ENCODE measurements at regions not wholly inside any gene's neighbourhood (a gene's known extent, or its start where the extent isn't known, plus 50 kb on each side); places are given as distances from the start of the nearest gene placed in this dataset.

DNA sequence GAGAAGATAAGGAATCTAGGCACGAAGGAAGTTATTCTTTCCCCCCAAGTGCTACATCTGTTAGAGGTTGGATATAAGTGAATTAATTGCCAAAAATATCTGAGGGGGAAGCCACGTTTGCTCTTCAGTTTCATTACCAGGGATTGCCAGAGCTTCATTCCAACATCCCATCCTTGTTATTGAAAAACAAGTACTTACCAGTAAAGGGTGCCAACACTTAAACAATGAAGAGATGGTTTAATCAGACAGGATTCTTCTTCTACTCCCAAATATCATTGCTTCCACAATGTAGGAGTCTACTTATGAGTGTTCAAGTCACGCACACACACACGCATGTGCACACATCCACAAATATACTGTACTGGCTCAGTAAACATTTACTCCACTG is 312.4 kb downstream of the RPAP3 start:
- Histone ChIP-seq H3K27me3 (ENCODE audit: control insufficient read depth in 1 of 2, insufficient read depth in 2 of 2, low read length in 2 of 2) (no peaks in the 10 kb centered on the region; a peak in 1 of 5 replicates), H3K9me3 (ENCODE audit: low read length) (peaks cover 9% of the 10 kb centered on the region; the same call in 1 of the 2 replicates), H2AFZ (ENCODE audit: low read length) (no peak overlapping the region), H3K27ac (ENCODE audit: extremely low read length, insufficient read depth, low read length) (no peak overlapping the region), H3K4me2 (ENCODE audit: low read depth, low read length) (no peak overlapping the region), H3K36me3 (replicated peaks in 1 of 2; ENCODE audit: control insufficient read depth in 1 of 2, insufficient read depth in 2 of 2, low read length in 2 of 2) (no peaks in the 10 kb centered on the region), H3K9ac (ENCODE audit: insufficient read depth, low read depth, low read length) (no peak overlapping the region), H3K79me2 (ENCODE audit: insufficient read depth, low read length) (no peaks in the 10 kb centered on the region), H3K4me1 (ENCODE audit: insufficient read depth, low read length) (no peaks in the 10 kb centered on the region), H4K20me1 (ENCODE audit: insufficient read depth, low read length) (no peaks in the 10 kb centered on the region), H3K4me3 (replicated peaks in 1 of 3; ENCODE audit: insufficient read depth in 1 of 3, low read depth in 2 of 3, low read length in 3 of 3) (no peak overlapping the region)
- FAIRE-seq: no peak
- intact Hi-C loops (cut with micrococcal nuclease; ENCODE audit: unreplicated experiment) (no loop called here), in situ Hi-C loops (cut with HindIII; ENCODE audit: extremely low pct_ligation_motif_present, low pct_unique_long_range_greater_than_20kb) (no loop called here)
- no peak for ATAC-seq
- no TSS peak for BruUV-seq (replicated peaks)
- CTCF ChIA-PET (ENCODE audit: low intra/inter-chr PET ratio, low total read pairs): no interaction called here
- POLR2A ChIA-PET: no interaction called here
- 46% methylated on average over 4 of the region's 4 CpGs for WGBS (ENCODE audit: low lambda C conversion rate)
- no peak for DNase-seq (ENCODE audit: low spot score)
- no peak for TF ChIP-seq ZZZ3 (CRISPR knock-in tag; IDR thresholded peaks at IDR 0.05; ENCODE audit: borderline replicate concordance)
- TF ChIP-seq, protein P1, sequence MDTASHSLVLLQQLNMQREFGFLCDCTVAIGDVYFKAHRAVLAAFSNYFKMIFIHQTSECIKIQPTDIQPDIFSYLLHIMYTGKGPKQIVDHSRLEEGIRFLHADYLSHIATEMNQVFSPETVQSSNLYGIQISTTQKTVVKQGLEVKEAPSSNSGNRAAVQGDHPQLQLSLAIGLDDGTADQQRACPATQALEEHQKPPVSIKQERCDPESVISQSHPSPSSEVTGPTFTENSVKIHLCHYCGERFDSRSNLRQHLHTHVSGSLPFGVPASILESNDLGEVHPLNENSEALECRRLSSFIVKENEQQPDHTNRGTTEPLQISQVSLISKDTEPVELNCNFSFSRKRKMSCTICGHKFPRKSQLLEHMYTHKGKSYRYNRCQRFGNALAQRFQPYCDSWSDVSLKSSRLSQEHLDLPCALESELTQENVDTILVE (CRISPR knock-in tag; IDR thresholded peaks at IDR 0.05): no peak
- TF ChIP-seq TAF15 (IDR thresholded peaks at IDR 0.05; ENCODE audit: low read depth, low read length, poor library complexity, severe bottlenecking): no peak
- TF ChIP-seq ZNF788 (CRISPR knock-in tag; IDR thresholded peaks at IDR 0.05; ENCODE audit: borderline replicate concordance): no peak
- no peak for TF ChIP-seq ZNF234 (CRISPR knock-in tag; conservative IDR thresholded peaks at IDR 0.05)
- TF ChIP-seq, protein P2, sequence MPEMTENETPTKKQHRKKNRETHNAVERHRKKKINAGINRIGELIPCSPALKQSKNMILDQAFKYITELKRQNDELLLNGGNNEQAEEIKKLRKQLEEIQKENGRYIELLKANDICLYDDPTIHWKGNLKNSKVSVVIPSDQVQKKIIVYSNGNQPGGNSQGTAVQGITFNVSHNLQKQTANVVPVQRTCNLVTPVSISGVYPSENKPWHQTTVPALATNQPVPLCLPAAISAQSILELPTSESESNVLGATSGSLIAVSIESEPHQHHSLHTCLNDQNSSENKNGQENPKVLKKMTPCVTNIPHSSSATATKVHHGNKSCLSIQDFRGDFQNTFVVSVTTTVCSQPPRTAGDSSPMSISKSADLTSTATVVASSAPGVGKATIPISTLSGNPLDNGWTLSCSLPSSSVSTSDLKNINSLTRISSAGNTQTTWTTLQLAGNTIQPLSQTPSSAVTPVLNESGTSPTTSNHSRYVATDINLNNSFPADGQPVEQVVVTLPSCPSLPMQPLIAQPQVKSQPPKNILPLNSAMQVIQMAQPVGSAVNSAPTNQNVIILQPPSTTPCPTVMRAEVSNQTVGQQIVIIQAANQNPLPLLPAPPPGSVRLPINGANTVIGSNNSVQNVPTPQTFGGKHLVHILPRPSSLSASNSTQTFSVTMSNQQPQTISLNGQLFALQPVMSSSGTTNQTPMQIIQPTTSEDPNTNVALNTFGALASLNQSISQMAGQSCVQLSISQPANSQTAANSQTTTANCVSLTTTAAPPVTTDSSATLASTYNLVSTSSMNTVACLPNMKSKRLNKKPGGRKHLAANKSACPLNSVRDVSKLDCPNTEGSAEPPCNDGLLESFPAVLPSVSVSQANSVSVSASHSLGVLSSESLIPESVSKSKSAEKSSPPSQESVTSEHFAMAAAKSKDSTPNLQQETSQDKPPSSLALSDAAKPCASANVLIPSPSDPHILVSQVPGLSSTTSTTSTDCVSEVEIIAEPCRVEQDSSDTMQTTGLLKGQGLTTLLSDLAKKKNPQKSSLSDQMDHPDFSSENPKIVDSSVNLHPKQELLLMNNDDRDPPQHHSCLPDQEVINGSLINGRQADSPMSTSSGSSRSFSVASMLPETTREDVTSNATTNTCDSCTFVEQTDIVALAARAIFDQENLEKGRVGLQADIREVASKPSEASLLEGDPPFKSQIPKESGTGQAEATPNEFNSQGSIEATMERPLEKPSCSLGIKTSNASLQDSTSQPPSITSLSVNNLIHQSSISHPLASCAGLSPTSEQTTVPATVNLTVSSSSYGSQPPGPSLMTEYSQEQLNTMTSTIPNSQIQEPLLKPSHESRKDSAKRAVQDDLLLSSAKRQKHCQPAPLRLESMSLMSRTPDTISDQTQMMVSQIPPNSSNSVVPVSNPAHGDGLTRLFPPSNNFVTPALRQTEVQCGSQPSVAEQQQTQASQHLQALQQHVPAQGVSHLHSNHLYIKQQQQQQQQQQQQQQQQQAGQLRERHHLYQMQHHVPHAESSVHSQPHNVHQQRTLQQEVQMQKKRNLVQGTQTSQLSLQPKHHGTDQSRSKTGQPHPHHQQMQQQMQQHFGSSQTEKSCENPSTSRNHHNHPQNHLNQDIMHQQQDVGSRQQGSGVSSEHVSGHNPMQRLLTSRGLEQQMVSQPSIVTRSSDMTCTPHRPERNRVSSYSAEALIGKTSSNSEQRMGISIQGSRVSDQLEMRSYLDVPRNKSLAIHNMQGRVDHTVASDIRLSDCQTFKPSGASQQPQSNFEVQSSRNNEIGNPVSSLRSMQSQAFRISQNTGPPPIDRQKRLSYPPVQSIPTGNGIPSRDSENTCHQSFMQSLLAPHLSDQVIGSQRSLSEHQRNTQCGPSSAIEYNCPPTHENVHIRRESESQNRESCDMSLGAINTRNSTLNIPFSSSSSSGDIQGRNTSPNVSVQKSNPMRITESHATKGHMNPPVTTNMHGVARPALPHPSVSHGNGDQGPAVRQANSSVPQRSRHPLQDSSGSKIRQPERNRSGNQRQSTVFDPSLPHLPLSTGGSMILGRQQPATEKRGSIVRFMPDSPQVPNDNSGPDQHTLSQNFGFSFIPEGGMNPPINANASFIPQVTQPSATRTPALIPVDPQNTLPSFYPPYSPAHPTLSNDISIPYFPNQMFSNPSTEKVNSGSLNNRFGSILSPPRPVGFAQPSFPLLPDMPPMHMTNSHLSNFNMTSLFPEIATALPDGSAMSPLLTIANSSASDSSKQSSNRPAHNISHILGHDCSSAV (CRISPR knock-in tag; IDR thresholded peaks at IDR 0.05; ENCODE audit: borderline replicate concordance): no peak
- no peak for TF ChIP-seq ZMYM2 (CRISPR knock-in tag; IDR thresholded peaks at IDR 0.05)
- no peak for TF ChIP-seq NRL (CRISPR knock-in tag; IDR thresholded peaks at IDR 0.05; ENCODE audit: borderline replicate concordance)
- no peak for TF ChIP-seq GFI1 (CRISPR knock-in tag; IDR thresholded peaks at IDR 0.05; ENCODE audit: borderline replicate concordance)
- TF ChIP-seq, protein P3, sequence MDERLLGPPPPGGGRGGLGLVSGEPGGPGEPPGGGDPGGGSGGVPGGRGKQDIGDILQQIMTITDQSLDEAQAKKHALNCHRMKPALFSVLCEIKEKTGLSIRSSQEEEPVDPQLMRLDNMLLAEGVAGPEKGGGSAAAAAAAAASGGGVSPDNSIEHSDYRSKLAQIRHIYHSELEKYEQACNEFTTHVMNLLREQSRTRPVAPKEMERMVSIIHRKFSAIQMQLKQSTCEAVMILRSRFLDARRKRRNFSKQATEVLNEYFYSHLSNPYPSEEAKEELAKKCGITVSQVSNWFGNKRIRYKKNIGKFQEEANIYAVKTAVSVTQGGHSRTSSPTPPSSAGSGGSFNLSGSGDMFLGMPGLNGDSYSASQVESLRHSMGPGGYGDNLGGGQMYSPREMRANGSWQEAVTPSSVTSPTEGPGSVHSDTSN (CRISPR knock-in tag; IDR thresholded peaks at IDR 0.05): no peak
- TF ChIP-seq BCL6 (CRISPR knock-in tag; IDR thresholded peaks at IDR 0.05): no peak
- TF ChIP-seq, protein P4, sequence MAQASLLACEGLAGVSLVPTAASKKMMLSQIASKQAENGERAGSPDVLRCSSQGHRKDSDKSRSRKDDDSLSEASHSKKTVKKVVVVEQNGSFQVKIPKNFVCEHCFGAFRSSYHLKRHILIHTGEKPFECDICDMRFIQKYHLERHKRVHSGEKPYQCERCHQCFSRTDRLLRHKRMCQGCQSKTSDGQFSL (CRISPR knock-in tag; IDR thresholded peaks at IDR 0.05): no peak

Measured in HepG2 (cell line).